ENCODE measurements at regions not wholly inside any gene's neighbourhood (a gene's known extent, or its start where the extent isn't known, plus 50 kb on each side); places are given as distances from the start of the nearest gene placed in this dataset.

- POLR2A ChIA-PET = no interaction called here
- CTCF ChIA-PET = interaction anchor here (0.7 kb wide), 1 partner anchor 16 kb away, joined by 3 read pairs; no protein-coding TSS in a partner anchor
- H3K4me3 ChIP-seq (ENCODE audit: low read depth, low read length) = no peak overlapping the region
- TF ChIP-seq, protein P1, sequence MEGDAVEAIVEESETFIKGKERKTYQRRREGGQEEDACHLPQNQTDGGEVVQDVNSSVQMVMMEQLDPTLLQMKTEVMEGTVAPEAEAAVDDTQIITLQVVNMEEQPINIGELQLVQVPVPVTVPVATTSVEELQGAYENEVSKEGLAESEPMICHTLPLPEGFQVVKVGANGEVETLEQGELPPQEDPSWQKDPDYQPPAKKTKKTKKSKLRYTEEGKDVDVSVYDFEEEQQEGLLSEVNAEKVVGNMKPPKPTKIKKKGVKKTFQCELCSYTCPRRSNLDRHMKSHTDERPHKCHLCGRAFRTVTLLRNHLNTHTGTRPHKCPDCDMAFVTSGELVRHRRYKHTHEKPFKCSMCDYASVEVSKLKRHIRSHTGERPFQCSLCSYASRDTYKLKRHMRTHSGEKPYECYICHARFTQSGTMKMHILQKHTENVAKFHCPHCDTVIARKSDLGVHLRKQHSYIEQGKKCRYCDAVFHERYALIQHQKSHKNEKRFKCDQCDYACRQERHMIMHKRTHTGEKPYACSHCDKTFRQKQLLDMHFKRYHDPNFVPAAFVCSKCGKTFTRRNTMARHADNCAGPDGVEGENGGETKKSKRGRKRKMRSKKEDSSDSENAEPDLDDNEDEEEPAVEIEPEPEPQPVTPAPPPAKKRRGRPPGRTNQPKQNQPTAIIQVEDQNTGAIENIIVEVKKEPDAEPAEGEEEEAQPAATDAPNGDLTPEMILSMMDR (IDR thresholded peaks at IDR 0.05; ENCODE audit: insufficient read depth, low read length, missing control alignments) = no peak
- DNase-seq (ENCODE audit: low read depth, low spot score) = peak; percentile 45
These were observed 230.0 kb upstream of the SULF2 start for GRCh38 chr20:48015141-48015910.

GRCh38 chr20:48012401-48012974 is 227.2 kb upstream of the SULF2 start:
- TF ChIP-seq, protein P1 (IDR thresholded peaks at IDR 0.05; ENCODE audit: insufficient read depth, low read length, missing control alignments) = peak; percentile 53
- H3K4me3 ChIP-seq (ENCODE audit: low read depth, low read length) = no peak overlapping the region
- CTCF ChIA-PET = no interaction called here
- DNase-seq (ENCODE audit: low read depth, low spot score) = peak; percentile 84
- POLR2A ChIA-PET = no interaction called here

DNA sequence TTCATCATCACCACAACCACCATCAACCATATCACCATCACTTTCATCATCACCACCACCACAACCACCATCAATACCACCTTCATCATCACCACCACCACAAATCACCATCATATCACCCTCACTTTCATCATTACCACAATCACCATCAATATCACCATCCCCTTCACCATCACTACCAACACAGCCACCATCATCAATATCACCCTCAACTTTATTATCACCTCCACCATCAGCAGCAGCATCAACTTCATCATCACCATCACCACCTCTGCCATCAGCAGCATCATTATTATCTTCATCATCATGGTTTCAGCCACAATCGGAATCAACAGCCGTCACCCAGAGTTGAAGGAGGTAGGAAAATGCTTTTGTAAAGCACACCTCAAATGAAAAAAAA is 225.7 kb upstream of the SULF2 start:
- no peak overlapping the region for H3K4me3 ChIP-seq (ENCODE audit: low read depth, low read length)
- DNase-seq (ENCODE audit: low read depth, low spot score) = no peak
- CTCF ChIA-PET = interaction anchor here (1.1 kb wide), 1 partner anchor 13 kb away, joined by 3 read pairs; no protein-coding TSS in a partner anchor
- POLR2A ChIA-PET = no interaction called here
- TF ChIP-seq, protein P1 (IDR thresholded peaks at IDR 0.05; ENCODE audit: insufficient read depth, low read length, missing control alignments) = no peak

DNA sequence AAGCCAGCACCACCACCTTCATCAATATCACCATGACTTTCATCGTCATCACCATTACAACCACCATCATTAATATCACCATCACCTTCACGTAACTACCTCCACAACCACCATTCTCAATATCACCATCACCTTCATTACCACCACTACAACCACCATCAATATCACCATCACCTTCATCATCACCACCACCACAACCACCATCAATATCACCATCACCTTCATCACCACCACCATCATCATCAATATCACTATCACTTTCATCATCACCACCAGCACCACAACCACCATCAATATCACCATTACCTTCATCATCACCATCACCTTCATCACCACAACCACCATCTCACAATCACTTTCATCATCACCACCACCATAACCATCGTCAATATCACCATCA is 225.3 kb upstream of the SULF2 start:
- TF ChIP-seq, protein P1 (IDR thresholded peaks at IDR 0.05; ENCODE audit: insufficient read depth, low read length, missing control alignments) = no peak
- POLR2A ChIA-PET = no interaction called here

DNA sequence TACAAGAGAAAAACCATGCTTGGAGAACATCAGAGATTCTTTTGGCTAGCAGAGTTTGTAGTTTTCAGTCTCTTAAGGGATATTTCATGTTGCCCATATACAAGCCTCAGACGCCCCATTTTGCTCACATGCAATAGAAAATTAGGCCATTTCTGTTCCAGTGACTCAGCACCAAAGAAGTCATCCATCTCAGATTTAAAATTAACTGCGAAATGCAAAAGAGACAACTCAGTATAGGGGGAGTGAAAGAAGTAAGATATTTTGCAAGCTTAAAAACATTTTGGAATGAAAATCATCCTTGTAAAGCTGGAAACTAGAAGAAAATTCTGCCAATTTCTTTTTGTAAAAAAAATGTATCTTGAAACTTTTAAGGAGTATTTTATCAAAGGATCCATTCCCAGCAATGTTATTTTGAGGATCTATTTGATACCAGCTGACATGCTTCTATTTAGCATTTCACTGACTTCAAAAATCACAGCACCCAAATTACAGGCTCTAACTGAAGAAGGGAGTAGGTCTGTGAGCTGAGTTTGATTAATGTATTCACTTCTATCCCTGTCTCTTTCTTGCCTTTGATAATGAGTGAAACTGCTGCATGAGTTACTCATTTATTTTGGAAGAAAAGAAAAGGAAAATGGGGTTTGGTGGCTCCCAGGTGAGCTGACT is 223.7 kb upstream of the SULF2 start:
- TF ChIP-seq, protein P1 (IDR thresholded peaks at IDR 0.05; ENCODE audit: insufficient read depth, low read length, missing control alignments) = no peak
- CTCF ChIA-PET = interaction anchor here (1.1 kb wide), 1 partner anchor 612 kb away, joined by 6 read pairs; no protein-coding TSS in a partner anchor
- POLR2A ChIA-PET = no interaction called here
- H3K4me3 ChIP-seq (ENCODE audit: low read depth, low read length) = no peak overlapping the region
- peak; percentile 67 for DNase-seq (ENCODE audit: low read depth, low spot score)

More for the DNA sequence above, 225.3 kb upstream of the SULF2 start:
- no peak overlapping the region for H3K4me3 ChIP-seq (ENCODE audit: low read depth, low read length)
- CTCF ChIA-PET = interaction anchor here (1.1 kb wide), 1 partner anchor 12 kb away, joined by 3 read pairs; no protein-coding TSS in a partner anchor
- no peak for DNase-seq (ENCODE audit: low read depth, low spot score)

DNA sequence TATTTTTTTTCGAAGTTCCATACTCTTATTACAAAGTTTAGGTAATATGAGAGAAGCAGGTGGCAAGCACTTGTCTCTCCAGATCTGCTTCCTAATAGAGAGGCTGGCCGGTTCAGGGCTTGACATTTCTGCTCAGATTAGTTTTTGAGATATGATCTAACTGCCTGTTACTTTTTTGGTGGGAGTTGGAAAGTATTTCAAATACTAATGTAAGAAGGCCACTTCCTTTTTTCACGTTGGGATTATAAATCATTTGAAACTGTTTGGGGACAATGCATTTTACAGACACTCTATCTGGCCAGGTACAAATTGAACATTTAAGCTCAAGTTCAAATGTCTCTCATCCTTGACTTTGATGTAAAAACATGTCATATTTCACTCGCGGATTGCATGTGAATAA is 222.1 kb upstream of the SULF2 start:
- CTCF ChIA-PET = no interaction called here
- DNase-seq (ENCODE audit: low read depth, low spot score) = no peak
- H3K4me3 ChIP-seq (ENCODE audit: low read depth, low read length) = no peak overlapping the region
- TF ChIP-seq, protein P1 (IDR thresholded peaks at IDR 0.05; ENCODE audit: insufficient read depth, low read length, missing control alignments) = no peak
- POLR2A ChIA-PET = no interaction called here

Data from AG04449 (cell line).